ENCODE measurements at regions not wholly inside any gene's neighbourhood (a gene's known extent, or its start where the extent isn't known, plus 50 kb on each side); places are given as distances from the start of the nearest gene placed in this dataset.

GRCh38 chr2:58606799-58607198 lies 365.7 kb upstream of the FANCL start:
- H3K9me3 ChIP-seq (replicated peaks; ENCODE audit: insufficient read depth, low read length), result no peaks in the 10 kb centered on the region
- no peak for TF ChIP-seq CTCF (IDR thresholded peaks at IDR 0.05; ENCODE audit: low read length)
- no peak for TF ChIP-seq EZH2phosphoT487 (IDR thresholded peaks at IDR 0.05; ENCODE audit: low read length)

GRCh38 chr2:58604096-58604495 lies 363.0 kb upstream of the FANCL start:
- no peak for DNase-seq
- H3K4me1 ChIP-seq (ENCODE audit: low read length), result no peaks in the 10 kb centered on the region
- no peaks in the 10 kb centered on the region for H3K79me2 ChIP-seq (ENCODE audit: low read length)
- no peak overlapping the region for H3K9ac ChIP-seq (ENCODE audit: low read length)
- H3F3A ChIP-seq (ENCODE audit: insufficient read depth, low read length), result no peaks in the 10 kb centered on the region
- H3K4me2 ChIP-seq (ENCODE audit: low read depth, low read length), result no peak overlapping the region
- no peak overlapping the region for H3K4me3 ChIP-seq (ENCODE audit: low read length)
- H3K27me3 ChIP-seq (replicated peaks; ENCODE audit: insufficient read depth, low read length), result no peaks in the 10 kb centered on the region
- no peaks in the 10 kb centered on the region for H4K20me1 ChIP-seq (ENCODE audit: insufficient read depth, low read length)
- H2AFZ ChIP-seq (ENCODE audit: low read length), result no peak overlapping the region
- H3K9me2 ChIP-seq (replicated peaks; ENCODE audit: insufficient read depth, low read length), result no peaks in the 10 kb centered on the region
- H3K36me3 ChIP-seq (replicated peaks; ENCODE audit: insufficient read depth, low read length), result no peaks in the 10 kb centered on the region
- no peaks in the 10 kb centered on the region for H3K9me3 ChIP-seq (replicated peaks; ENCODE audit: insufficient read depth, low read length)
- no peak overlapping the region for H3K27ac ChIP-seq (ENCODE audit: low read length)
- TF ChIP-seq EZH2phosphoT487 (IDR thresholded peaks at IDR 0.05; ENCODE audit: low read length), result no peak
- TF ChIP-seq CTCF (IDR thresholded peaks at IDR 0.05; ENCODE audit: low read length), result no peak
- no peak for TF ChIP-seq EZH2 (optimal IDR thresholded peaks at IDR 0.05; ENCODE audit: low read depth, low read length)

More at GRCh38 chr2:58606799-58607198, 365.7 kb upstream of the FANCL start:
- Histone ChIP-seq H4K20me1 (ENCODE audit: insufficient read depth, low read length) (no peaks in the 10 kb centered on the region), H2AFZ (ENCODE audit: low read length) (no peak overlapping the region), H3K9ac (ENCODE audit: low read length) (no peak overlapping the region), H3K27me3 (replicated peaks; ENCODE audit: insufficient read depth, low read length) (no peaks in the 10 kb centered on the region), H3K4me2 (ENCODE audit: low read depth, low read length) (no peak overlapping the region), H3K79me2 (ENCODE audit: low read length) (no peaks in the 10 kb centered on the region), H3K27ac (ENCODE audit: low read length) (no peak overlapping the region), H3K4me3 (ENCODE audit: low read length) (no peak overlapping the region), H3F3A (ENCODE audit: insufficient read depth, low read length) (no peaks in the 10 kb centered on the region), H3K4me1 (ENCODE audit: low read length) (no peaks in the 10 kb centered on the region), H3K36me3 (replicated peaks; ENCODE audit: insufficient read depth, low read length) (no peaks in the 10 kb centered on the region), H3K9me2 (replicated peaks; ENCODE audit: insufficient read depth, low read length) (no peaks in the 10 kb centered on the region)
- DNase-seq, result no peak

GRCh38 chr2:58601017-58601416 lies 359.9 kb upstream of the FANCL start:
- Histone ChIP-seq H3K9ac (ENCODE audit: low read length) (no peak overlapping the region), H3K4me1 (ENCODE audit: low read length) (no peaks in the 10 kb centered on the region), H4K20me1 (ENCODE audit: insufficient read depth, low read length) (no peaks in the 10 kb centered on the region), H2AFZ (ENCODE audit: low read length) (no peak overlapping the region), H3K36me3 (replicated peaks; ENCODE audit: insufficient read depth, low read length) (no peaks in the 10 kb centered on the region), H3K27me3 (replicated peaks; ENCODE audit: insufficient read depth, low read length) (no peaks in the 10 kb centered on the region), H3F3A (ENCODE audit: insufficient read depth, low read length) (no peaks in the 10 kb centered on the region), H3K9me3 (replicated peaks; ENCODE audit: insufficient read depth, low read length) (no peaks in the 10 kb centered on the region), H3K9me2 (replicated peaks; ENCODE audit: insufficient read depth, low read length) (no peaks in the 10 kb centered on the region), H3K79me2 (ENCODE audit: low read length) (no peaks in the 10 kb centered on the region), H3K27ac (ENCODE audit: low read length) (no peak overlapping the region), H3K4me2 (ENCODE audit: low read depth, low read length) (no peak overlapping the region), H3K4me3 (ENCODE audit: low read length) (no peak overlapping the region)
- TF ChIP-seq EZH2phosphoT487 (IDR thresholded peaks at IDR 0.05; ENCODE audit: low read length) (no peak), EZH2 (optimal IDR thresholded peaks at IDR 0.05; ENCODE audit: low read depth, low read length) (no peak), CTCF (IDR thresholded peaks at IDR 0.05; ENCODE audit: low read length) (no peak)
- DNase-seq, result no peak

Measured in MM.1S (cell line).